ENCODE measurements at regions not wholly inside any gene's neighbourhood (a gene's known extent, or its start where the extent isn't known, plus 50 kb on each side); places are given as distances from the start of the nearest gene placed in this dataset.

DNA sequence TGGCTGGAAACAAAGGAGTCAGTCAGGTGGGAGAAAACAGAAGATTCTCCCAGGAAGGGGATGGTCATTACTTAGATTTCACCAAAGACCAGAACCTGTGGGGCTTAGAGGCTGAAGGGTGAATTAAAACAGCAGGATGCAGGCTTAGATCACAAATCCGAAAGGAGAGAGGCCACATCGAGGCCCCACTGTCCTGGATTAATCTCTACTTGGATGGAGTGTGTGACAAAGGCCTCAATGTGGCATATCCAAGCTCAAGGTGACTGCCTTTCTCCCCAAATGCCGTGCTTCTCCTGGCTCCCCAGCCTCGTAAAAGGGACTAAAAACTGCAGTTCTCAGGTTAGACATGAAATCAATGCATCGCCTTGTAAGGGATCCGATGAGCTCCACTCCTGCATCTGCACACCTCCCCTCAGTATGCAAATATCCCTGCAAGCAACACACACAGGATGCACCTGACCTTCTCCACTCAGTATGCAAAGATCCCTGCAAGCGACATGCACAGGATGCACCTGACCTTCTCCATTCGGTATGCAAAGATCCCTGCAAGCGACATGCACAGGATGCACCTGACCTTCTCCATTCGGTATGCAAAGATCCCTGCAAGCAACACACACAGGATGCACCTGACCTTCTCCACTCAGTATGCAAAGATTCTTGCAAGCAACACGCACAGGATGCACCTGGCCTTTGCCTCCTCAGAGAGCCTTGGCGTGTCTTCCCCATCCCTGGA, 447.4 kb downstream of the BRD1 start:
- in situ Hi-C loops (cut with MboI; ENCODE audit: low sequenced_read_pairs) = no loop called here

DNA sequence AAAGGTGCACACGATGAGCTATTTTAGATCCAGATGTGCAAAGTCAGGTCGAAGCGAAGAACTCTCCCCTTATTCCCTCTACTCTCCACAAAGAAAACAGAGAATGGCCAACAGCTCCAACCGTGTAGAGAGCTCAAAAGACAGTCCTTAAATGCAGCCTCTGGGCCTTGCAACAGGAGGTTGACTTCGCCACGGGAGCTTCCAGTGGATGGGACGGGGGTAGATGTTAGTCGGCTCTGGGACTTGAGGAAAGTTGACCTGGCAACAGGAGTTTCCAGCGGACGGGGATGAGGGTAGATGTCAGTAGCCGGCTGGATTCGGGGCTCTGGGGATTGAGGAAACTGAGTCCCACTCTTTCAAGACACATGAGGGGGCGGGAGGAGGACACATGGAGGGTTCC, 450.4 kb downstream of the BRD1 start:
- in situ Hi-C loops (cut with MboI; ENCODE audit: low sequenced_read_pairs) = no loop called here

DNA sequence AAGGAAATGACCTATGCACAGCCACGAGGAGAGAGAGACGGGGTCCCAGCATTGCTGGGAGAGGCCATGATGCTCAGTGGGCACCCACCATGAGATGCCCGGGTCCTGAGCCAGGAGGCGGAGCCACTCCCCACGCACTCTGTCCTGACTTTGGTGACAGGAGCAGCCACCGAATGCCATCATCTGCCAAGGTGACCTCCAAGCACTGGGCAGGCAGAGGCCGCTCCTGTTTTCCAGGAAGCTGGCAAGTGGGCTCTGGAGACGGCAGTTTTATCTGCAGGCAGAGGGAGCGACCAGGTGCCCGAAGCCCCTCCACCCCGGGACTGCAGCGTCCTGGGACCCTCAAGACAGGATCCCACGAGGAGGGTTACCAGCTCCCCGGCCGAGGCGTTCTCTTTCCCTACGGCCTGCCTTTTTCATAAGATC, 453.9 kb downstream of the BRD1 start:
- in situ Hi-C loops (cut with MboI; ENCODE audit: low sequenced_read_pairs) = no loop called here

DNA sequence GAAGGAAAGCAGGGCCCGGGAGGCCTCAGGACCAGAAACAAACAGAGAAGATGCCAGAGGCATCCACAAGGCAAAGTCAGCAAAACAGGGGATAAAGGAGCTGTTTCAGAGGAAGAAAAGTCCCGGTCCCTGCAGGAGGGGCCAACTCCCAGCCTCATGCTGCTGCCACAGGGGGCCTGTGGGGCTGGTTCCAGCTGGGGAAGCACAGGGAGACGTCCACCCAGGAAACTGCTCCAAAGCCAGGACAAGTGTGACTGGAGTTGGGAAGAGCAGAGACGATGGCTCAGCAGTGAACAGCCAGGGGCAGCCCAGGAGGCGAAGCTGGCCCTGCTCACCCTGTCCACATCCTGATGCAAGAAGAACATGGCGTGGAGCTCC, 454.4 kb downstream of the BRD1 start:
- in situ Hi-C loops (cut with MboI; ENCODE audit: low sequenced_read_pairs) = no loop called here

DNA sequence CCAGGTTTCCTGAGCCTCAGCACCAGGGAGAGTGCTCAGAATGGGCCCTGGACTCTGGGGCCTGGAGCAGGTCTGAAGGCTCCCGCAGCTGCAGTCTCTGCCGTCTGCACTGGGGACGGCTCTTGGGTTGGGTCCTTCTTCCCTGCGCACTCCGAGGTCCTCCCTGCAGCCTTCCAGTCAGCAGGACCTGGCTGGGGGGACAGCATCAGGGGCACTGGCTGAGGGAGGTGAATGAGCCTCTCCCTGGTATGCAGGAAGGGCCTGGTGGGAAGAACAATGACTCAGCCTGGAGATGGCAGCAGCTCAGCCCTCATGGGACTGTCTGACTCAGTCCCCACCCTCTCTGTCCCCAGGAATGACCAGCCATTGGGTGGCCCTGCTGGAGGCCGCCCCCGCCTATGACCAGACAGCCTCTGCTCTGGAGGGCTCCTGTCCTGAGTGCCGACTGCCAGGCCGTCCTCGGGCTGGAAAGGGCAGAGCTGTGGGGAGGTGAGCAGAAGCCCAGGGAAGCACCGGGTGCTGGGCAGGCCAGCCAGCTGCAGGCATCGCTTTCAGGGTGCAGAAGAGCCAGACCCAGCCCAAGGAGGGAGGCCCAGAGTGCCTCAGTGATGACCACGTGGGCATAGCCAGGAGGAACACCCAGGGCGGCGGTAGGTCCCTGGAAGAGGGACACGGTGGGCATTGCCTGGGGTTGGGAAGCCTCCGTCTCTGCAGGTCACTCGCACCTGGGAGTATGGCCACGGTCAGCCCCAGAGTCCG, 455.0 kb downstream of the BRD1 start:
- in situ Hi-C loops (cut with MboI; ENCODE audit: low sequenced_read_pairs) = no loop called here

DNA sequence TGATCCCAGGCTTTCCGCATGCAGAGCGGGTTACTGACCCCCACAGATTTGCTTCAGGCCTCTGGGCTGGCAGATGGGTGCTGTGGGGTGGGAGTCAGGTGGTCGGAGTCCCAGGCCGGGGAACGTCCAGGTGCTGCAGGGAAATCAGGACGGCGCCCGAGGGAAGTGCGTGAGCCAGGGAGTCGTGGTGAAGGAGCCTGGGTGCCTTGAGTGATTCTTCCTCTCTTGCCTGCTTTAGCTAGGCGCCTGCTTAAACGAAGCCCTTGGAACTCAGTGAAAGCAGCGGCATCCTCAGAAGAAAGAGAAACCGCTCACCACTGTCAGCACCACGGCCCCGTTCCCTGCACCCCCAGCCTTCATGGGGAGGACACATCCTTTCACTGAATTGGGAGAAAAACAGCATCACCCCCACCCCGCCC, 455.6 kb downstream of the BRD1 start:
- in situ Hi-C loops (cut with MboI; ENCODE audit: low sequenced_read_pairs) = no loop called here

DNA sequence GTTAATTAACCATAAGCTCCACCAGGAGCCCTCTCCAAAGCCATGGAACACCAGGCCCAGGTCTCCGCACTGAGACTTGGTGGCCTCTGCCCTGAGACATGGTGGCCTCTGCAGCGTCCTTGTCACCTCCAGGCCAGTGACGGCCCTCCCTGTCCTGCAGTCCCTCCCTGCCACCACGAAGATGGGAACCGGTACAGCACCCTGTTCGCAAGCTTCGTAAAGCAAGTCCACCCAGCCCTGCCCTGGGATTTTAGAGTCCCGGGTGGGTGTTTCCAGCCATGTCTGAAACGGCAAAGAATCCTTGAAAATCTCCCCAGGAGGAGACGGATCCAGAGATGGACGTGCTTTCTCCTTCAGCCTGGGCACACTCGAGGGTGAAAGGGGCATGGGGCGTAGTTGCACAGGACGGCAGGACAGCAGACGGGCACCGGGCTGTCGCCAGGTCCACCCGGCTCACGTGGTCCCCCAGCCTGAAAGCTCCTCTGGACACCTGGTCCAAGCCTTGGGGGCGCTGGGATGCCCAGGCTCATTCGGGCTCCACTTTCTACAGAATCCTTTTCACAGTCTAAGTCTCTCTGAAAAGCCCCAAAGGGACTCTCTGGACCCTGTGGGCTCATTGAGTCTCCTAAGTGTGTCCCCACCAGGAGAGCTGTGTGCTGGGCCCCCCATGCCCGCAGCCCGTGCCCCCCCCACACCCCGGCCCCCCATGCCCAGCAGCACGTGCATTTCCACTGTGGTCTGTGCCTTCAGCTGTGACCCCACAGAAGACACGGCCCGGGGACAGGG, 456.2 kb downstream of the BRD1 start:
- in situ Hi-C loops (cut with MboI; ENCODE audit: low sequenced_read_pairs) = no loop called here

DNA sequence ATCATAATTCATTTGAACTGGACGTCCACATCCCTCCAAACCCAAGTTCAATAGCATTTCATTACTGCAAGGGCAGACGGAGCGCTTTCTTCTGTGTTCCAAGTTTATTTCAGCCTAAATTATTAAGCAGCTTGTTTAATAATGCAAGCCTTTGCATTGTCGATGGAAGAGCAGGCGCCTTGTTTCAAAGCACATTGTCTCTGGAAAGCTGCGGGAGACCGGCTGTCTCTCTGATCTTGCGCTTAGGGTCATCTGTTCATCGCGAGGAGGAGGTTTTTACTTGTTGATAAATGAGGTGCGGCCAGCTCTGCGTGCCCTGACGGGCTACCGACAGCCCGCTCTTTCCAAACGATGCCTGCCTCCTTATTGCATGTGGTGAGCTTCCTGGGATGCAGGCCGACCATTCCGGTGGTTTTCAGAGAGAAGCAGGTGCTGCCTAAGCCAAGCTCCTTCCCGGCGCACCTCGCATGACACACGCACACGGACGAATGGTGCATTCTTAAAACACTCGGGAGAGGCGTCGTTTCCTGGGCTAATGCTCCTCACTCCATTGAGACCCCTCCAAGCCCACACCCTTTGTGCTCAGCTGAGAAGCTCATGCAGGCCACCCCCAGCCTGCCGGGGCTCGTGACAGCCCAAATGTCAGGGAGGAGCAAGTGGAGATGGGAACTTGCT, 456.9 kb downstream of the BRD1 start:
- in situ Hi-C loops (cut with MboI; ENCODE audit: low sequenced_read_pairs) = no loop called here

DNA sequence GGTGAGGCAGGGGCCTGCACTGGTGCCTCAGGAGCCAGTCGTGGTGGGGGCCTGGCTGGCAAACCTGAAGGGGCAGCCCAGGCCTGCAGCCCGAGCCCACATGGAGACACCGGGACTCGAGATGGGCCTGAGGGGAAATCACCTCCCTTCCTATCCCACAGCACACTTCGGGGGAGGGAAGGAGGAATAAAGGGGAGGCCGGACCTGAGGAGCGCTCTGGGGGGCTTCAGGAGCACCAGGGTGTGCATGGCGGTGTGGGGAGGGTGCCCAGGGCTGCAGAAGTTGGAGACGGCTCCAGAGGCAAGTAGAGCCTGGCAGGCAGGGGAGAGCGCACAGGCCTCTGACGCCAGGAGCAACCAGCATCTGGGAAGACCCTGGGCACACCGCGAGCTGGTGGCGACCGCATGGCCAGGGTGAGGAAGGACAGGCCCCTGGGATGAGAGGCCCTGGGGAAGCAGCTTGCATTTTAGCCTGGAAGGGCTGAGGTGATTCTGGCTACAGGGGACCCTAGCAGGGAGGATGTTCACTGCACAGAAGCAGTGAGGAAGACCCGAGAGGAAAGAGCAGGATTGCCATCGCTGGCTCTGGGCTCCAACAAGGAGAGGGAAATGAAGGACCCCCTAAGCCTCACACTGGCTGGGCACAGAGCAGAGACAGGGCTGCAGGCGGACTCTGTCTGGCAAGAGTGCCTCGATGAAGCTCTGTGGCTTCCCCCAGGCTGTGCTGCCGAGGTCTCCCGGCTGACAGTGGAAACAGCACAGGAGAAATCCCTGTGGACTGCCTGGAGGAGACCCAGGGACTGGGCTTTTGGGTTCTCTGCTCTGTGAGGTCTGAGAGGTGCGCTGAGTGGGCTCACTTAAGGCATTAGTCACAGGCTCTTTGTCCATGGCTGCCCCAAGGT, 457.7 kb downstream of the BRD1 start:
- in situ Hi-C loops (cut with MboI; ENCODE audit: low sequenced_read_pairs) = no loop called here

DNA sequence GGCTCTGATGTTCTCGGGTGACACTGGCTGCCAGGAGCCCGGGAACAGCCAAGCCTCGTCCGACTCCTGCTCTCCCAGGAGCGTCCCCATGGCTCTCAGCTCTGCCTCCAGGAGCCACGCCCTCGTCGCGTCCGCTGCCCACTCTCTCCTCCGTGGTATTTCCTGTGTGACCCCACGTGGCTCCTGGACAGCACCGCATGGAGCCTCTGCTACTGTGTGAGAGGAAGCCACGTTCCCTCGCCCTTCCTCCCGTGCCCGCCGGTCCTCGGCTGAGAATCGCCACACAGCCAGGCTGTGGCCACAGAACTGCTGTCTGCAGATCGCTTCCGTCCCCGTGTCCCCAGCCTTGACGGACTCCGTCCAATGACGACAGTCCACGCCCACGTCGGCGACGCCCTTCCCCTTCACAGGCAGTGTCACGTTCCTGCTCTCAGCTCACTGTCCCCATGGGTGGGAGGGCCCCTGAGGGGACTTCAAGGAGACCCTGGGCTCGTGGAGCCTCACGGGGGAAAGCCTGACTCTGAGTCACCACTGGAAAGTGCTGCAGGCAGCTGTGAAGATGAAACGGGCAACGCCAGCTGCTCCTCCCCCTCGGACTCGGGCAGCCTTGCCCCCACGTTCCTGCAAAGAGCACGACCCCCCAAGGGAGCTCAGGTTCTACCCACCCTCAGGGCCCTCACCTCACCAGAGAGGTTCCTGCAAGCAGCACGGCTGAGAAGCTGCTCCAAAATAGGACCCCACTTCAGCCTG, 458.5 kb downstream of the BRD1 start:
- in situ Hi-C loops (cut with MboI; ENCODE audit: low sequenced_read_pairs) = no loop called here

DNA sequence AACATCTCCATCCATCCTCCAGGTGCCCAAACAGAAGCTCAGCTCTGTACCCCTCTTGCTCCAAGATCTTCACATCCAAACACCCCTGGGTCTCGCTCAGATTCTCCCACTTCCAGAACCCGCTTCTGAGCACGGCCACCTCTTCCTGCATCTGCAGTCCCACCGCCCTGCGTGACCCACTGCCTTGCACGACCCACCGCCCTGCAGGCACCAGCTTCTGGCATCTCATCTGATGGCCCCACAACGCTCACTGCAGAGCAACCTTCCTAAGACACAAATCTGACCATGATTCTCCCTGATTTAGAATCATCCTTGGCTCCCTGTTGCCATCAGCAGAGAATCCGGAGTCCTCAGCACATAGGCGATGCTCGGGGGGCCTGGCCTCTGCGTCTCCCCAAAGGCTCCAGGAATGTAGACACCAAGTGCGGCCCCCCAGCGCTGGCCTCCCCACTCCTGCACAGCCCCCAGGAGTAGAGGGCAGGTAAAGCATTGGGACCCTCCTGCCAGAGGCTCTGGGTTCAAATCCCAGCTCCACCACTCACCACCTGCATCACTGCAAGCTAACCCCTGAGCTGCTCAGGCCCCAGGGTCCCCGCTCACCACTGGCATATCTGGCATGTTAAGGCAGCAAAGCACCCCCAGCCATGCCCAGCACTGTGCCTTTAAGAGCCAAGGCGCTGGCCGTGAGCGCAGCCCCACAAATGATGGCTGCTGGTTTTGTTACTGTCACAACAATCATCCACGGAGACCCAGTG, 459.3 kb downstream of the BRD1 start:
- in situ Hi-C loops (cut with MboI; ENCODE audit: low sequenced_read_pairs) = no loop called here

DNA sequence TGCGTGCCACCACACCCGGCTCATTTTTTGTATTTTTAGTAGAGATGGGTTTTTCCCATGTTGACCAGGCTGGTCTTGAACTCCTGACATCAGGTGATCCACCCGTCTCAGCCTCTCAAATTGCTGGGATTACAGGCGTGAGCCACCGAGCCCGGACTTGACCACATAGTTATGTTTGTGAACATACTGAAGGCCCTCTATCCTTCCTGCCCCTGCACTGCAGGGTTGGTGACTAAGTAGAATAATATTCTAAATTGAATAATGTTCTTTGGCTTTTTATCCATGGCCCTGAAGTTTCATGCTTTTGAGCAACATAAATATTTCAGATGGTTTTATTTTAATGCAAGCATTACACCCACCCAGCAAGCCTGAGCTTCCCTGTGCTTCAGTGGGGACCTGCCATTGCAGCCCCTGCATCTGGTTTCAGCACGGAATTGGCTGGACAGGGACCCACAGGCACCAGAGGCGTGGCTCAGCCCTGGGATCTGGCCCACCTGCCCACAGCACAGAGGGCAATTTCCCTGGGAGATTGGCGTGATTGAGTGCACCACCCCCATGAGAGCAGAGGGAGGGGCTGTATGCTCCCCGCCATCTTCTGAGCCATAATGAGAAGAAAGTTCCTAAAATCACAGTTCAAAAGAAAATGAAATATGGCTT, 460.5 kb downstream of the BRD1 start:
- in situ Hi-C loops (cut with MboI; ENCODE audit: low sequenced_read_pairs) = no loop called here

DNA sequence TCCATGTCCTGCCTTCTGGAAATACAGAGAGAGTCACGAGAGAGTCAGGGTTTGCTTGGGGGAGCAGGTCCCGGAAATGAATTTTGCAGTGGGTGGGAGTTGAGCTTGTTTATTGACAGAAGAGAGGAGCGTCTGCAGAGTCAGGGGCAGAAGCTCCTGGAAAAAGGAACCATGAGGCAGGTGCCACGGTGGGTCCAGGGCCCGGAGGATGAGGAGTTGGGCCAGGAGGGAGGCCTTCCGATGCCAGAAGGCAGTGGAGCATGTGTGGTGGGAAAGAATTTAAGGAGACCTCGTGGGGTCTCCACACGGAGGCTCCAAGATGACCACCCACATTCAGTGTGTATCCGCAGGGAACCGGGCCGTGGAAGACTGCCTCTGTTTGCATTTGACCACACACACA, 461.2 kb downstream of the BRD1 start:
- in situ Hi-C loops (cut with MboI; ENCODE audit: low sequenced_read_pairs) = no loop called here

DNA sequence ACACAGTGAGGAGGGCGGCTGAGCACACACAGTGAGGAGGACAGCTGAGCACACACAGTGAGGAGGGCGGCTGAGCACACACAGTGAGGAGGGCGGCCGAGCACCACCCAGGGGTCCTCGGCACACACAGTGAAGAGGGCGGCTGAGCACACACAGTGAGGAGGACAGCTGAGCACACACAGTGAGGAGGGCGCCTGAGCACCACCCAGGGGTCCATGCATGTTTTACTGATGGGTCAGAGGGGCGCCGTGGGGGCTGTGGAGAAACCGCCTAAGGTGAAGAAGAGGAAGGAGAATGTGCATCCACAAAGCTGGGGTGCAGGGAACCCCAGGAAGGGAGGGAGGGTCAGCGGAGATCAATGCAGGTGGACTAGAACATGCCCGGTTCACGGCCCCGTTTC, 461.8 kb downstream of the BRD1 start:
- in situ Hi-C loops (cut with MboI; ENCODE audit: low sequenced_read_pairs) = no loop called here

DNA sequence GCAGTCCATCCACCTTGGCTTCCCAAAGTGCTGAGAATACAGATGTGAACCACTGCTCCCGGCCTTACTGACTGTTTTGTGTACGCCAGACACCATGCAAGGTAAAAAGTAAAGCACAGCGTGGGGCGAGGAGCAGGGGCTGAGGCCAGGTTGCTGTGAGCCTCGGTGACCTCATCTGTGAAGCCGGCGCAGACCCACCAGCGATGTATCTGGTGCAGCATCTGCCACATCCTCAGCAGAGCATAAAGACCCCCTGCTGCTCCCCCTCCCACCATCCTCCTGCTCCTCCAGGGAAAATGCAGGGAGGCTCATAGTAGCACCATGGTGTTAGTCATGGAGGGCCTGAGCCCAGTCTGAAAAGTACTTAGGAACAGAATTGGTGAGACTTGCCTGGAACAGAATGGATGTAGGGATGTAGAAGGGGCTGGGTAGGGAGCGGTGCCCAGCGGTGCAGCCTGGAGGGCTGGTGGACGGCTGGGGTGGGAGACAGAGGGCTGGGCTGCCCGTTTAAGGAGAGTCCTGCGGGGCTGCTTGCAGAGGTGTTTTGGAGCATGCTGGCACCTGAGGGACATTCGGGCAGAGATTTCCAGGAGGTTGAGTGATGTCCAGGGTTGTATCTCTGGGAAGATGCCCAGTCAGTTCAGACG, 462.4 kb downstream of the BRD1 start:
- in situ Hi-C loops (cut with MboI; ENCODE audit: low sequenced_read_pairs) = no loop called here

DNA sequence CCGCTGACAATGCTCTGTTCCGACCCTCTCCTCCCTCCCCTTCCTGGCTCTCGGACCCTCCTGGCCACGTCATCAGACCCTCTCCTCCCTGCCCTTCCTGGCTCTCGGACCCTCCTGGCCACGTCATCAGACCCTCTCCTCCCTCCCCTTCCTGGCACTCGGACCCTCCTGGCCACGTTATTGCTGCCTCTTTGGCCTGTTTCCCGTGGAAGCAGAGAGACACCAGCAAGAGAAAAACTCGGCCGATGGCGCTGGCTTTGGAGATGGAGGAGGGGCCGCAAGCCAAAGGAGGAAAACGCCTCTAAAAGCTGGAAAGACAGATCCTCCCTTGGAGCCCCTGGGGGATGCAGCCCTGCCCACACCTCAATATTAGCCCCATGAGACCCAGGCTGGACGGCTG, 463.3 kb downstream of the BRD1 start:
- in situ Hi-C loops (cut with MboI; ENCODE audit: low sequenced_read_pairs) = no loop called here

DNA sequence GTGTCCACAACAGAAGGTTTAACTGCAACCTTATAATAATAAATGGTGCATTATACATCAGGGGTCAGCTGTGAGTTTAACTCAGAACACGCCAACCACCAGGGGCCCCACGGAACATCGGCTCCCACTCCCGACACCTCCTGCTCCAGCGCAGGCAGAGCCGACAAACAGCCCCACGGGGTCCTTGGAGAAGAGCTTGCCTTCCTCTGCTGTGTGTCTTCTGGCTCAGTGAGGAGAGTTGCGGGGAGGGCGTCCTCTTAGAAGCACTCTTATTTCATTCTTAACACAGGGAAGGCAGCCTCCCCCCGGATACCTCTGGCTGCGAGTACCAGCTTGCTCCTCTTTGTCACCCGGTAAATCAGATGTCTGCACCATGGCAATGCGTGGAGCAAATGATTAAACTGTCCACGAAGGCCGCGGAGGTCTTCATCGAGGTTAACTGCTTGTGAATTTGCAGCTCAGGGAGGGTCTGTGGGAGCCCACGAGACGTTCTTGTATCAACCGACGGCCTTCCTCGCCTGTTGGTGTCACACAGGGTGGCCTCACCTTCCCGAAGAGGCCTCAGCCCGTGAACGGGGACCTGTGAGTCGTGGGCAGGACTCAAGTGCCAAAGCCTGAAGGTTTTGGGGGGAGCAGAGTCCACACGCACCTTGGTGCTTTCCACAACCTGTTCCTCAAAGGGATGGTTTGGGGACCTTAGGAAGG, 464.0 kb downstream of the BRD1 start:
- in situ Hi-C loops (cut with MboI; ENCODE audit: low sequenced_read_pairs) = no loop called here
